Endodermal cell (in vitro differentiated cells): ENCODE measurements at regions not wholly inside any gene's neighbourhood (a gene's known extent, or its start where the extent isn't known, plus 50 kb on each side); places are given as distances from the start of the nearest gene placed in this dataset.

Experiments used
- DNase-seq: peaks from one replicate; pipeline ENCODE4 v3.0.0-alpha.2; 2017
- H3K27ac ChIP-seq: 2 replicates; pipeline ENCODE4 v1.5.1; 2013; ENCODE audit warnings: mild to moderate bottlenecking, low read depth, low read length, moderate library complexity
- H3K27me3 ChIP-seq: 2 replicates; pipeline ENCODE4 v1.6.1; 2013; ENCODE audit warnings: mild to moderate bottlenecking, low read length, moderate library complexity; ENCODE audit not compliant: insufficient read depth, control insufficient read depth, poor library complexity, severe bottlenecking
- H3K36me3 ChIP-seq: 2 replicates; pipeline ENCODE4 v1.7.0; 2013; ENCODE audit warnings: mild to moderate bottlenecking, low read length, moderate library complexity; ENCODE audit not compliant: control insufficient read depth, insufficient read depth
- H3K4me1 ChIP-seq: one replicate; pipeline ENCODE4 v1.7.0; 2013; ENCODE audit warnings: low read length; ENCODE audit not compliant: control insufficient read depth, insufficient read depth
- H3K4me3 ChIP-seq: 2 replicates; pipeline ENCODE4 v1.5.1; 2013; ENCODE audit warnings: mild to moderate bottlenecking, low read length, moderate library complexity
- H3K9ac ChIP-seq: 2 replicates; pipeline ENCODE4 v1.6.1; 2013; ENCODE audit warnings: mild to moderate bottlenecking, low read length, moderate library complexity; ENCODE audit not compliant: poor library complexity, severe bottlenecking; ENCODE audit errors: extremely low read depth
- H3K9me3 ChIP-seq: 2 replicates; pipeline ENCODE4 v1.6.1; 2013; ENCODE audit warnings: mild to moderate bottlenecking, low read length, moderate library complexity; ENCODE audit not compliant: control insufficient read depth
- H3K27ac Mint-ChIP-seq: 2 replicates; pipeline ENCODE4 v1.8.0; 2020; ENCODE audit warnings: mixed read lengths
- H3K27me3 Mint-ChIP-seq: 2 replicates; pipeline ENCODE4 v1.8.0; 2021; ENCODE audit warnings: mild to moderate bottlenecking, mixed read lengths; ENCODE audit not compliant: insufficient read depth
- H3K36me3 Mint-ChIP-seq: 2 replicates; pipeline ENCODE4 v1.8.0; 2020; ENCODE audit warnings: low read depth, mixed read lengths
- H3K4me1 Mint-ChIP-seq: 2 replicates; pipeline ENCODE4 v1.8.0; 2020; ENCODE audit warnings: mixed read lengths
- H3K4me3 Mint-ChIP-seq: 2 replicates; pipeline ENCODE4 v1.8.0; 2020; ENCODE audit warnings: mild to moderate bottlenecking, moderate library complexity, mixed read lengths
- H3K9me3 Mint-ChIP-seq: 2 replicates; pipeline ENCODE4 v1.8.0; 2020; ENCODE audit warnings: mild to moderate bottlenecking, mixed read lengths
- WGBS, 2 experiments: methylation state at CpG; one replicate each; pipeline versions ENCODE4 v1.1.5 to v1.1.7; 2013; ENCODE audit warnings: missing lambda C conversion rate in 2 of 2, mixed read lengths in 1 of 2; ENCODE audit not compliant: insufficient coverage in 1 of 2, insufficient read length in 1 of 2; 5-methylcytosine and 5-hydroxymethylcytosine counted together
- TF ChIP-seq, protein P1 (sequence below): fragments of 200-600 bp; sonication (generic); conservative IDR thresholded peaks from 2 replicates; pipeline ENCODE4 v1.5.0; 2021; ENCODE audit warnings: antibody characterized with exemption, mild to moderate bottlenecking

DNA sequence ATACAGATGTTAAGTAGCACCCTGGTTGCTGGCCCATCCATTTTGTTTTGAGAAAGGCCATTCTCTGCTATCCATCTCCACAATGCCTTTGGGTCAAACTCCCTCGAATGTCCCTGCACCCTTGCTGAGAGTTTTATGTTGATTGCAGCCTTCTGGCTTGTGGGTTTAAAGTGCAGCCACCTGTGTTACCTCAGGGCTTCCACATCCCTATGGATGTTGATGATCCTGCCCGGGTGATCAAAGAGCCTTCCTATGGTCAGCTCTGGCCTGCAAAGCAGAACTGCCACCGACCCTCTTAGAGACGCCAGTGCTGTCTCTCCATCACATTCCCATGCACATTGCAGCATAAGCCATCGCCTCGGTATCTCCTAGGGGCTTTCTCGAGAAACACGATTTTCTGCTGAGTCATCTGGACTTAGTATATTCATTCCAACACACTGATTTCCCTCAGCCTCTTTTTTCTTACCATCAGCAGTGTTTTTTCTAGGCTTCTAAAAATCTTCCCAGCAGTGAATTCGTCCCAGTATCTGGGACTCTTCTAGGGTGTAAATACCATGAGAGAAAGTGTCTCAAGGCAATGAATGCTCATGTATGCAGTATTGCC, 585.7 kb upstream of the TMEM132C start:
- TF ChIP-seq, protein P1, sequence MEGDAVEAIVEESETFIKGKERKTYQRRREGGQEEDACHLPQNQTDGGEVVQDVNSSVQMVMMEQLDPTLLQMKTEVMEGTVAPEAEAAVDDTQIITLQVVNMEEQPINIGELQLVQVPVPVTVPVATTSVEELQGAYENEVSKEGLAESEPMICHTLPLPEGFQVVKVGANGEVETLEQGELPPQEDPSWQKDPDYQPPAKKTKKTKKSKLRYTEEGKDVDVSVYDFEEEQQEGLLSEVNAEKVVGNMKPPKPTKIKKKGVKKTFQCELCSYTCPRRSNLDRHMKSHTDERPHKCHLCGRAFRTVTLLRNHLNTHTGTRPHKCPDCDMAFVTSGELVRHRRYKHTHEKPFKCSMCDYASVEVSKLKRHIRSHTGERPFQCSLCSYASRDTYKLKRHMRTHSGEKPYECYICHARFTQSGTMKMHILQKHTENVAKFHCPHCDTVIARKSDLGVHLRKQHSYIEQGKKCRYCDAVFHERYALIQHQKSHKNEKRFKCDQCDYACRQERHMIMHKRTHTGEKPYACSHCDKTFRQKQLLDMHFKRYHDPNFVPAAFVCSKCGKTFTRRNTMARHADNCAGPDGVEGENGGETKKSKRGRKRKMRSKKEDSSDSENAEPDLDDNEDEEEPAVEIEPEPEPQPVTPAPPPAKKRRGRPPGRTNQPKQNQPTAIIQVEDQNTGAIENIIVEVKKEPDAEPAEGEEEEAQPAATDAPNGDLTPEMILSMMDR = no peak
- no peak overlapping the region for H3K27ac ChIP-seq
- 92 to 98% methylated on average over 9 of the region's 9 CpGs for WGBS, 2 experiments
- Mint-ChIP-seq H3K9me3 (peaks cover 15% of the 10 kb centered on the region), H3K27ac (no peak overlapping the region), H3K4me3 (no peak overlapping the region), H3K4me1 (peaks cover 15% of the 10 kb centered on the region), H3K27me3 (no peaks in the 10 kb centered on the region), H3K36me3 (no peaks in the 10 kb centered on the region)
- H3K4me3 ChIP-seq = no peak overlapping the region
- no peaks in the 10 kb centered on the region for H3K9me3 ChIP-seq
- H3K4me1 ChIP-seq = no peaks in the 10 kb centered on the region
- DNase-seq = no peak
- H3K27me3 ChIP-seq = no peaks in the 10 kb centered on the region
- H3K9ac ChIP-seq = no peak overlapping the region
- no peaks in the 10 kb centered on the region for H3K36me3 ChIP-seq

DNA sequence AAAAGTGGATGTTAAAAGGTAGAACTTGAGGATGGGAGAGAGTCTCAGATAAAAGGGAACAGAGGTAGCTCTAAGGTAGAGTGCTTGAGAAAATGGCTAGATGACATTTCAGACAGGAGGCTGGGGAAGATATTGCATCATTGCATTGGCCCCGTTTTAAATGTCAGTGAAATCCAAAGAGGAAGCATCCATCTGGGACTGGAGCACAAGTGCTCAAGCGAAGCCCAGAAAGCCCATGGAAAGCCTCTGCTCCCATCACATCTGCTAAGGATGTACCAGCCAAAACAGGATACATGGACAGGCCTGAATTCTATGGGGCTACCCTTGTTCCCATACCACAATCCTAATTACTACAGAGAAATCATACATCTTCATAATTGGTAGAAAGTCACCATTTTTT, 581.5 kb upstream of the TMEM132C start:
- Mint-ChIP-seq H3K27ac (no peak overlapping the region), H3K36me3 (no peaks in the 10 kb centered on the region), H3K4me3 (no peak overlapping the region), H3K27me3 (no peaks in the 10 kb centered on the region), H3K9me3 (peaks cover 15% of the 10 kb centered on the region), H3K4me1 (peaks cover 3% of the 10 kb centered on the region)
- no peak overlapping the region for H3K27ac ChIP-seq
- no peaks in the 10 kb centered on the region for H3K4me1 ChIP-seq
- no peak overlapping the region for H3K4me3 ChIP-seq
- TF ChIP-seq, protein P1 = no peak
- no peaks in the 10 kb centered on the region for H3K27me3 ChIP-seq
- 77% methylated on average over 2 of the region's 2 CpGs; no CpG with 5 or more reads in 1 of the 2 experiments for WGBS, 2 experiments
- DNase-seq = no peak
- H3K9me3 ChIP-seq = no peaks in the 10 kb centered on the region
- H3K9ac ChIP-seq = no peak overlapping the region
- H3K36me3 ChIP-seq = no peaks in the 10 kb centered on the region

DNA sequence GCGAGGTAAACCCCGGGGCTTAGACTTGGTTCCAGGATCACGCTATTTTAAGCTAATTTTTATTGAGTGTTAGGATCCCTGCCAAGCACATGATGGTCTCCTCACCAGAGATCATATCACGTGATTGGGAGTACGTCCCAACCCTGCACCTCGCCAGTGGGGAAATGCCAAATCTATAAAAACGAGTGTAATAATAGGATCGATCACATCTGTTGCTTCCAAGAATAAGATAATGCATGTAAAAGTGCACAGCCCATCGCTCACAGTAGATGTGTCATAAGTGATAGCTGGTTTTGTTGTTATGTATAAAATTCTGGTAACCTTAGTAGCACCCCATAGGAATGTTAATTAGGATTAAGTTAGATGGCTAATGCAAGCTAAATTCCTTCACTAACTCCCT, 581.0 kb upstream of the TMEM132C start:
- no peak overlapping the region for H3K9ac ChIP-seq
- Mint-ChIP-seq H3K4me1 (peaks cover 3% of the 10 kb centered on the region), H3K27me3 (no peaks in the 10 kb centered on the region), H3K9me3 (peaks cover 15% of the 10 kb centered on the region), H3K36me3 (no peaks in the 10 kb centered on the region), H3K4me3 (no peak overlapping the region), H3K27ac (peak overlapping the region; percentile 39)
- no peaks in the 10 kb centered on the region for H3K27me3 ChIP-seq
- H3K27ac ChIP-seq = no peak overlapping the region
- DNase-seq = no peak
- H3K4me3 ChIP-seq = no peak overlapping the region
- TF ChIP-seq, protein P1 = no peak
- H3K4me1 ChIP-seq = no peaks in the 10 kb centered on the region
- no peaks in the 10 kb centered on the region for H3K36me3 ChIP-seq
- WGBS, 2 experiments = 86 to 90% methylated on average over 9 of the region's 9 CpGs
- no peaks in the 10 kb centered on the region for H3K9me3 ChIP-seq
